ENCODE measurements at regions not wholly inside any gene's neighbourhood (a gene's known extent, or its start where the extent isn't known, plus 50 kb on each side); places are given as distances from the start of the nearest gene placed in this dataset.

GRCh38 chr13:39968646-39969475, 313.4 kb downstream of the COG6 start:
- DNase-seq (ENCODE audit: low spot score) = no peak

- no peak for DNase-seq (ENCODE audit: low spot score)
These were observed 314.9 kb downstream of the COG6 start for GRCh38 chr13:39970177-39970846.

- DNase-seq (ENCODE audit: low spot score) = no peak
These were observed 316.1 kb downstream of the COG6 start for GRCh38 chr13:39971526-39971925.

- no peak for DNase-seq (ENCODE audit: low spot score)
These were observed 321.0 kb downstream of the COG6 start for GRCh38 chr13:39976481-39976880.

GRCh38 chr13:39981056-39981455, 325.6 kb downstream of the COG6 start:
- no peak for DNase-seq (ENCODE audit: low spot score)

GRCh38 chr13:39982745-39983144, 327.3 kb downstream of the COG6 start:
- no peak for DNase-seq (ENCODE audit: low spot score)

- DNase-seq (ENCODE audit: low spot score) = no peak
These were observed 329.6 kb downstream of the COG6 start for GRCh38 chr13:39985071-39985470.

GRCh38 chr13:39988351-39988750, 332.9 kb downstream of the COG6 start:
- DNase-seq (ENCODE audit: low spot score) = no peak

GRCh38 chr13:39998166-39998565, 342.7 kb downstream of the COG6 start:
- no peak for DNase-seq (ENCODE audit: low spot score)

- DNase-seq (ENCODE audit: low spot score) = no peak
These were observed 346.6 kb downstream of the COG6 start for GRCh38 chr13:40002016-40002415.

- DNase-seq (ENCODE audit: low spot score) = no peak
These were observed 358.1 kb downstream of the COG6 start for GRCh38 chr13:40013554-40013953.

GRCh38 chr13:40016953-40017660, 361.6 kb downstream of the COG6 start:
- no peak for DNase-seq (ENCODE audit: low spot score)

GRCh38 chr13:40017662-40018262, 362.3 kb downstream of the COG6 start:
- no peak for DNase-seq (ENCODE audit: low spot score)

- no peak for DNase-seq (ENCODE audit: low spot score)
These were observed 368.2 kb downstream of the COG6 start for GRCh38 chr13:40023595-40024203.

GRCh38 chr13:40024204-40024966, 368.9 kb downstream of the COG6 start:
- no peak for DNase-seq (ENCODE audit: low spot score)

- DNase-seq (ENCODE audit: low spot score) = no peak
These were observed 369.7 kb downstream of the COG6 start for GRCh38 chr13:40024967-40025714.

- no peak for DNase-seq (ENCODE audit: low spot score)
These were observed 370.7 kb downstream of the COG6 start for GRCh38 chr13:40026174-40026585.

- DNase-seq (ENCODE audit: low spot score) = no peak
These were observed 371.3 kb downstream of the COG6 start for GRCh38 chr13:40026741-40027140.

- DNase-seq (ENCODE audit: low spot score) = no peak
These were observed 373.0 kb downstream of the COG6 start for GRCh38 chr13:40028446-40028845.

GRCh38 chr13:40031031-40031430, 375.6 kb downstream of the COG6 start:
- DNase-seq (ENCODE audit: low spot score) = no peak

GRCh38 chr13:40039061-40039460, 383.6 kb downstream of the COG6 start:
- DNase-seq (ENCODE audit: low spot score) = no peak
